HEK293 (cell line): ENCODE measurements at regions not wholly inside any gene's neighbourhood (a gene's known extent, or its start where the extent isn't known, plus 50 kb on each side); places are given as distances from the start of the nearest gene placed in this dataset.

Experiments used
- CTCF ChIA-PET: fragments of 350-600 bp; formaldehyde crosslinking; extraction: SDS; loops from one replicate; lab custom pipeline; 2021; ENCODE audit warnings: antibody characterized with exemption; lab: Yijun Ruan, JAX
- POLR2A ChIA-PET: fragments of 300-600 bp; formaldehyde crosslinking; extraction: SDS; loops from one replicate; lab custom pipeline; 2020; ENCODE audit warnings: antibody characterized with exemption, inconsistent platforms; lab: Yijun Ruan, JAX
- H3K27ac ChIP-seq: fragments of 200-500 bp; sonication (Bioruptor generic); 2 replicates; pipeline ENCODE4 v1.5.1; 2014; ENCODE audit warnings: low read depth, low read length, control low read depth, inconsistent platforms; ENCODE audit errors: extremely low read depth
- H3K36me3 ChIP-seq, 2 experiments: fragments of 200-500 bp in 1 of 2; sonication (Bioruptor generic) in 1 of 2; 1 replicate in 1 of 2; 2 replicates in 1 of 2; pipeline ENCODE4 v1.5.1; 2014 to 2017; ENCODE audit warnings: inconsistent platforms in 2 of 2, low read length in 2 of 2; ENCODE audit not compliant: control insufficient read depth in 2 of 2, insufficient read depth in 1 of 2
- H3K4me1 ChIP-seq: fragments of 200-500 bp; sonication (Bioruptor generic); 2 replicates; pipeline ENCODE4 v1.5.1; 2014; ENCODE audit warnings: mild to moderate bottlenecking, low read length, inconsistent platforms; ENCODE audit not compliant: control insufficient read depth, insufficient read depth
- H3K4me3 ChIP-seq: 2 replicates; pipeline ENCODE4 v1.5.1; 2011; ENCODE audit warnings: low read depth, mild to moderate bottlenecking, control low read depth, low read length, moderate library complexity
- H3K9me3 ChIP-seq: fragments of 200-500 bp; sonication (Bioruptor generic); 2 replicates; pipeline ENCODE4 v1.5.1; 2014; ENCODE audit warnings: low read depth, low read length, inconsistent platforms; ENCODE audit not compliant: control insufficient read depth, insufficient read depth
- BCL11B ChIP-seq: fragments of 450-650 bp; formaldehyde crosslinking; IDR thresholded peaks from 2 replicates; pipeline ENCODE4 v1.5.1; 2016; ENCODE audit warnings: low read depth, missing biosample characterization, missing genetic modification characterization
- KLF7 ChIP-seq: fragments of 450-650 bp; formaldehyde crosslinking; IDR thresholded peaks from 2 replicates; pipeline ENCODE4 v1.5.1; 2016; ENCODE audit warnings: missing biosample characterization, missing genetic modification characterization, borderline replicate concordance
- PATZ1 ChIP-seq: fragments of 450-650 bp; formaldehyde crosslinking; IDR thresholded peaks from 2 replicates; pipeline ENCODE4 v1.5.1; 2016; ENCODE audit warnings: missing biosample characterization, missing genetic modification characterization
- PBX3 ChIP-seq: sonication (generic); formaldehyde crosslinking; IDR thresholded peaks from 2 replicates; pipeline ENCODE4 v1.8.1; 2022; ENCODE audit warnings: mild to moderate bottlenecking, moderate library complexity, missing genetic modification reagents
- PRDM2 ChIP-seq: fragments of 450-650 bp; formaldehyde crosslinking; IDR thresholded peaks from 2 replicates; pipeline ENCODE4 v1.5.1; 2016; ENCODE audit warnings: missing biosample characterization, missing genetic modification characterization, borderline replicate concordance
- PRDM4 ChIP-seq: fragments of 450-650 bp; formaldehyde crosslinking; IDR thresholded peaks from 2 replicates; pipeline ENCODE4 v1.5.1; 2017; ENCODE audit warnings: missing biosample characterization, missing genetic modification characterization
- SALL2 ChIP-seq: fragments of 450-650 bp; formaldehyde crosslinking; IDR thresholded peaks from 2 replicates; pipeline ENCODE4 v1.5.0; 2017; ENCODE audit warnings: missing biosample characterization, mild to moderate bottlenecking, missing genetic modification characterization, borderline replicate concordance
- SP3 ChIP-seq: fragments of 450-650 bp; formaldehyde crosslinking; IDR thresholded peaks from 2 replicates; pipeline ENCODE4 v1.5.1; 2016; ENCODE audit warnings: missing biosample characterization, missing genetic modification characterization
- TCF7L2 ChIP-seq: IDR thresholded peaks from 2 replicates; pipeline ENCODE4 v1.6.1; 2011; ENCODE audit warnings: low read depth, mild to moderate bottlenecking, inconsistent platforms, low read length, moderate library complexity, borderline replicate concordance
- ZBTB1 ChIP-seq: fragments of 450-650 bp; formaldehyde crosslinking; IDR thresholded peaks from 2 replicates; pipeline ENCODE4 v1.5.1; 2016; ENCODE audit warnings: missing biosample characterization, missing genetic modification characterization
- ZNF184 ChIP-seq: fragments of 450-650 bp; IDR thresholded peaks from 2 replicates; pipeline ENCODE4 v1.5.1; 2018; ENCODE audit warnings: missing biosample characterization, mild to moderate bottlenecking, missing genetic modification characterization
- ZNF19 ChIP-seq: fragments of 450-650 bp; formaldehyde crosslinking; IDR thresholded peaks from 2 replicates; pipeline ENCODE4; 2016; ENCODE audit warnings: missing biosample characterization, missing genetic modification characterization, low read depth
- ZNF350 ChIP-seq: fragments of 450-650 bp; formaldehyde crosslinking; IDR thresholded peaks from 2 replicates; pipeline ENCODE4 v1.5.0; 2017; ENCODE audit warnings: missing biosample characterization, mild to moderate bottlenecking, missing genetic modification characterization
- ZNF449 ChIP-seq: fragments of 450-650 bp; formaldehyde crosslinking; IDR thresholded peaks from 2 replicates; pipeline ENCODE4 v1.5.1; 2017; ENCODE audit warnings: missing biosample characterization, mild to moderate bottlenecking, missing genetic modification characterization, moderate library complexity
- ZNF501 ChIP-seq: fragments of 450-650 bp; formaldehyde crosslinking; IDR thresholded peaks from 2 replicates; pipeline ENCODE4 v1.5.1; 2016; ENCODE audit warnings: missing biosample characterization, missing genetic modification characterization
- ZNF558 ChIP-seq: fragments of 450-650 bp; formaldehyde crosslinking; IDR thresholded peaks from 2 replicates; pipeline ENCODE4 v1.5.1; 2016; ENCODE audit warnings: missing biosample characterization, missing genetic modification characterization
- ZNF596 ChIP-seq: fragments of 450-650 bp; IDR thresholded peaks from 2 replicates; pipeline ENCODE4 v1.5.0; 2018; ENCODE audit warnings: missing biosample characterization, mild to moderate bottlenecking, missing genetic modification characterization, moderate library complexity
- ZNF701 ChIP-seq: fragments of 450-650 bp; formaldehyde crosslinking; IDR thresholded peaks from 2 replicates; pipeline ENCODE4 v1.5.1; 2016; ENCODE audit warnings: missing biosample characterization, missing genetic modification characterization
- ZNF704 ChIP-seq: fragments of 450-650 bp; formaldehyde crosslinking; IDR thresholded peaks from 2 replicates; pipeline ENCODE4 v1.5.1; 2016; ENCODE audit warnings: missing biosample characterization, missing genetic modification characterization
- ZSCAN5A ChIP-seq: fragments of 450-650 bp; formaldehyde crosslinking; IDR thresholded peaks from 2 replicates; pipeline ENCODE4 v1.5.1; 2016; ENCODE audit warnings: missing biosample characterization, missing genetic modification characterization

GRCh38 chr2:191489177-191489576 lies 188.8 kb upstream of the NABP1 start:
- no peak for TF ChIP-seq ZSCAN5A (tag by site-specific recombination)
- TF ChIP-seq ZNF558 (tag by site-specific recombination): no peak
- no peak for TF ChIP-seq PBX3
- TF ChIP-seq ZNF704 (tag by site-specific recombination): no peak
- TF ChIP-seq TCF7L2: no peak
- no peak for TF ChIP-seq ZNF449 (tag by site-specific recombination)
- TF ChIP-seq SP3: no peak
- no peak for TF ChIP-seq SALL2 (tag by site-specific recombination)
- no peak for TF ChIP-seq PRDM2 (tag by site-specific recombination)
- TF ChIP-seq ZNF184 (tag by site-specific recombination): no peak
- no peak for TF ChIP-seq KLF7
- no peaks in the 10 kb centered on the region for H3K36me3 ChIP-seq
- H3K9me3 ChIP-seq: no peaks in the 10 kb centered on the region
- CTCF ChIA-PET: interaction anchor here (0.5 to 1.6 kb wide), 4 partner anchors 12 to 271 kb away, joined by 3 to 8 read pairs (median 5); no protein-coding TSS in a partner anchor
- H3K4me3 ChIP-seq: no peak overlapping the region
- POLR2A ChIA-PET: no interaction called here
- no peak overlapping the region for H3K27ac ChIP-seq
- H3K4me1 ChIP-seq: no peaks in the 10 kb centered on the region; the same call in 1 of the 2 replicates

- CTCF ChIA-PET: no interaction called here
- no peaks in the 10 kb centered on the region for H3K36me3 ChIP-seq
- no peak for TF ChIP-seq ZNF350 (tag by site-specific recombination)
- no peak for TF ChIP-seq ZNF501
- no peak for TF ChIP-seq ZNF596 (tag by site-specific recombination)
- no peak for TF ChIP-seq BCL11B
- TF ChIP-seq PATZ1 (tag by site-specific recombination): no peak
- no peak for TF ChIP-seq PRDM4 (tag by site-specific recombination)
- TF ChIP-seq ZBTB1: no peak
- no peak for TF ChIP-seq ZNF19 (tag by site-specific recombination)
- TF ChIP-seq ZNF701 (tag by site-specific recombination): no peak
These were observed 181.1 kb upstream of the NABP1 start for GRCh38 chr2:191496838-191497237.

More at GRCh38 chr2:191496838-191497237, 181.1 kb upstream of the NABP1 start:
- Histone ChIP-seq H3K27ac (no peak overlapping the region), H3K4me3 (no peak overlapping the region), H3K4me1 (no peaks in the 10 kb centered on the region), H3K9me3 (no peaks in the 10 kb centered on the region)
- POLR2A ChIA-PET: no interaction called here
